Natural killer cell (primary cell): ENCODE measurements at regions not wholly inside any gene's neighbourhood (a gene's known extent, or its start where the extent isn't known, plus 50 kb on each side); places are given as distances from the start of the nearest gene placed in this dataset.
"Not testable (repeated sequence)": the region's sequence is repeated elsewhere in the genome, so short reads cannot be mapped to it uniquely, and the experiment has no call there.

Source experiments
- ATAC-seq, 3 donors: fragments of 150-1000 bp in 2 of 3; fragments of 200-7000 bp in 1 of 3; cut with Tn5 transposase; 1 replicate in 1 of 3; 2 replicates in 2 of 3; pipeline ENCODE4 v1.10.0; 2021; ENCODE audit warnings: mild to moderate bottlenecking in 2 of 3, moderate library complexity in 2 of 3
- DNase-seq, 2 donors: peaks; one replicate each; pipeline versions ENCODE4 v3.0.0 to v3.0.0-alpha.2; 2013 to 2021; ENCODE audit warnings: mixed read lengths in 1 of 2
- H3K27ac ChIP-seq: one replicate; pipeline ENCODE4 v1.5.1; 2013; ENCODE audit warnings: mild to moderate bottlenecking, low read length
- H3K27me3 ChIP-seq: one replicate; pipeline ENCODE4 v1.6.1; 2013; ENCODE audit warnings: low read length; ENCODE audit not compliant: control insufficient read depth, insufficient read depth
- H3K36me3 ChIP-seq: one replicate; pipeline ENCODE4 v1.6.1; 2013; ENCODE audit warnings: low read length; ENCODE audit not compliant: control insufficient read depth, insufficient read depth
- H3K4me1 ChIP-seq: one replicate; pipeline ENCODE4 v1.6.1; 2013; ENCODE audit warnings: low read length; ENCODE audit not compliant: control insufficient read depth, insufficient read depth
- H3K4me3 ChIP-seq: one replicate; pipeline ENCODE4 v1.5.1; 2013; ENCODE audit warnings: low read length
- H3K9me3 ChIP-seq: one replicate; pipeline ENCODE4 v1.6.1; 2013; ENCODE audit warnings: low read length; ENCODE audit not compliant: control insufficient read depth, insufficient read depth
- H3K27ac Mint-ChIP-seq, 2 donors: one replicate each; pipeline ENCODE4 v1.8.0; 2022; ENCODE audit warnings: mild to moderate bottlenecking in 2 of 2, mixed read lengths in 2 of 2, moderate library complexity in 1 of 2
- H3K27me3 Mint-ChIP-seq, 2 donors: one replicate each; pipeline ENCODE4 v1.8.0; 2022; ENCODE audit warnings: low read depth in 2 of 2, mixed read lengths in 2 of 2
- H3K36me3 Mint-ChIP-seq: one replicate; pipeline ENCODE4 v1.8.0; 2022; ENCODE audit warnings: mixed read lengths
- H3K4me1 Mint-ChIP-seq, 2 donors: one replicate each; pipeline ENCODE4 v1.8.0; 2022; ENCODE audit warnings: mixed read lengths in 2 of 2
- H3K4me3 Mint-ChIP-seq: one replicate; pipeline ENCODE4 v1.8.0; 2022; ENCODE audit warnings: mild to moderate bottlenecking, moderate library complexity, mixed read lengths
- H3K9me3 Mint-ChIP-seq, 2 donors: one replicate each; pipeline ENCODE4 v1.8.0; 2022; ENCODE audit warnings: mixed read lengths in 2 of 2
- WGBS: methylation state at CpG from one replicate; pipeline ENCODE4 v1.1.7; 2013; ENCODE audit warnings: missing lambda C conversion rate; ENCODE audit not compliant: insufficient coverage; 5-methylcytosine and 5-hydroxymethylcytosine counted together
- intact Hi-C: fragments of 100-400 bp; cut with micrococcal nuclease; formaldehyde crosslinking; loops from one replicate; pipeline ENCODE4 v1.14.2; 2022
- TF ChIP-seq, protein P1 (sequence below): fragments of 200-600 bp; IDR thresholded peaks from one replicate; pipeline ENCODE4 v1.8.0; 2022; ENCODE audit warnings: antibody characterized with exemption

GRCh38 chr13:65787082-65787481, 1443.1 kb downstream of the PCDH9 start:
- Mint-ChIP-seq H3K36me3 (peaks cover 5% of the 10 kb centered on the region), H3K9me3 (peaks cover 3 to 11% of the 10 kb centered on the region in 2 donors), H3K4me1 (no peaks in the 10 kb centered on the region), H3K4me3 (no peak overlapping the region), H3K27me3 (no peaks in the 10 kb centered on the region), H3K27ac (no peak overlapping the region)
- no CpG with 5 or more reads among the region's 3 CpGs for WGBS
- Histone ChIP-seq H3K4me1 (no peaks in the 10 kb centered on the region), H3K36me3 (no peaks in the 10 kb centered on the region), H3K9me3 (peaks cover 15% of the 10 kb centered on the region), H3K27me3 (no peaks in the 10 kb centered on the region), H3K4me3 (no peak overlapping the region), H3K27ac (no peak overlapping the region)
- intact Hi-C loops: no loop called here
- ATAC-seq: no peak
- no peak for DNase-seq
- TF ChIP-seq, protein P1, sequence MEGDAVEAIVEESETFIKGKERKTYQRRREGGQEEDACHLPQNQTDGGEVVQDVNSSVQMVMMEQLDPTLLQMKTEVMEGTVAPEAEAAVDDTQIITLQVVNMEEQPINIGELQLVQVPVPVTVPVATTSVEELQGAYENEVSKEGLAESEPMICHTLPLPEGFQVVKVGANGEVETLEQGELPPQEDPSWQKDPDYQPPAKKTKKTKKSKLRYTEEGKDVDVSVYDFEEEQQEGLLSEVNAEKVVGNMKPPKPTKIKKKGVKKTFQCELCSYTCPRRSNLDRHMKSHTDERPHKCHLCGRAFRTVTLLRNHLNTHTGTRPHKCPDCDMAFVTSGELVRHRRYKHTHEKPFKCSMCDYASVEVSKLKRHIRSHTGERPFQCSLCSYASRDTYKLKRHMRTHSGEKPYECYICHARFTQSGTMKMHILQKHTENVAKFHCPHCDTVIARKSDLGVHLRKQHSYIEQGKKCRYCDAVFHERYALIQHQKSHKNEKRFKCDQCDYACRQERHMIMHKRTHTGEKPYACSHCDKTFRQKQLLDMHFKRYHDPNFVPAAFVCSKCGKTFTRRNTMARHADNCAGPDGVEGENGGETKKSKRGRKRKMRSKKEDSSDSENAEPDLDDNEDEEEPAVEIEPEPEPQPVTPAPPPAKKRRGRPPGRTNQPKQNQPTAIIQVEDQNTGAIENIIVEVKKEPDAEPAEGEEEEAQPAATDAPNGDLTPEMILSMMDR: no peak

- H3K4me1 Mint-ChIP-seq: no peaks in the 10 kb centered on the region
- intact Hi-C loops: no loop called here
- no peak for DNase-seq
- peaks cover 5% of the 10 kb centered on the region for H3K36me3 Mint-ChIP-seq
- H3K27me3 Mint-ChIP-seq: no peaks in the 10 kb centered on the region
- no peak overlapping the region for H3K27ac ChIP-seq
- TF ChIP-seq, protein P1: no peak
- no peaks in the 10 kb centered on the region for H3K27me3 ChIP-seq
- no peak overlapping the region for H3K4me3 Mint-ChIP-seq
- peaks cover 8 to 11% of the 10 kb centered on the region in 2 donors for H3K9me3 Mint-ChIP-seq
- H3K36me3 ChIP-seq: no peaks in the 10 kb centered on the region
- H3K27ac Mint-ChIP-seq: no peak overlapping the region
- WGBS: 85% methylated on average over 11 of the region's 12 CpGs
- H3K9me3 ChIP-seq: peaks cover 15% of the 10 kb centered on the region
- no peak for ATAC-seq
- H3K4me3 ChIP-seq: no peak overlapping the region
- H3K4me1 ChIP-seq: no peaks in the 10 kb centered on the region
These were observed 1445.9 kb downstream of the PCDH9 start for GRCh38 chr13:65784088-65784816.

- TF ChIP-seq, protein P1: no peak
- DNase-seq: no peak
These were observed 1446.8 kb downstream of the PCDH9 start for GRCh38 chr13:65783383-65783782.

GRCh38 chr13:65771704-65772313, 1458.3 kb downstream of the PCDH9 start:
- H3K9me3 Mint-ChIP-seq: peaks cover 9 to 18% of the 10 kb centered on the region in 2 donors

More at GRCh38 chr13:65783383-65783782, 1446.8 kb downstream of the PCDH9 start:
- ATAC-seq: no peak
- Histone ChIP-seq H3K4me3 (no peak overlapping the region), H3K27me3 (no peaks in the 10 kb centered on the region), H3K27ac (no peak overlapping the region), H3K9me3 (peaks cover 15% of the 10 kb centered on the region), H3K4me1 (no peaks in the 10 kb centered on the region), H3K36me3 (no peaks in the 10 kb centered on the region)
- Mint-ChIP-seq H3K27me3 (no peaks in the 10 kb centered on the region), H3K4me1 (no peaks in the 10 kb centered on the region), H3K9me3 (peaks cover 8 to 9% of the 10 kb centered on the region in 2 donors), H3K4me3 (no peak overlapping the region), H3K36me3 (peaks cover 2% of the 10 kb centered on the region), H3K27ac (no peak overlapping the region)
- intact Hi-C loops: no loop called here
- 87% methylated on average over 6 of the region's 6 CpGs for WGBS

More at GRCh38 chr13:65771704-65772313, 1458.3 kb downstream of the PCDH9 start:
- H3K27ac Mint-ChIP-seq, H3K27ac ChIP-seq, H3K36me3 Mint-ChIP-seq, H3K9me3 ChIP-seq, H3K27me3 Mint-ChIP-seq, DNase-seq, H3K4me3 Mint-ChIP-seq, H3K36me3 ChIP-seq, intact Hi-C loops, H3K27me3 ChIP-seq, ATAC-seq, H3K4me1 ChIP-seq, H3K4me3 ChIP-seq, H3K4me1 Mint-ChIP-seq: not testable (repeated sequence)
- WGBS: 87% methylated on average over 6 of the region's 6 CpGs
